ENCODE measurements at regions not wholly inside any gene's neighbourhood (a gene's known extent, or its start where the extent isn't known, plus 50 kb on each side); places are given as distances from the start of the nearest gene placed in this dataset.

- no peaks in the 10 kb centered on the region for H3K27me3 ChIP-seq (ENCODE audit: control insufficient read depth, insufficient read depth, low read length)
- FAIRE-seq (no peak), DNase-seq (ENCODE audit: low read depth) (no peak)
- no peak for TF ChIP-seq CTCF (IDR thresholded peaks at IDR 0.05; ENCODE audit: insufficient read depth, low read length, severe bottlenecking)
- H3K4me3 ChIP-seq (ENCODE audit: low read depth, low read length): no peak overlapping the region
- no peaks in the 10 kb centered on the region for H3K36me3 ChIP-seq (ENCODE audit: control insufficient read depth, insufficient read depth, low read length)
Measured at GRCh38 chr12:30090258-30090657, 306.5 kb upstream of the TMTC1 start.

GRCh38 chr12:30088259-30088995, 304.7 kb upstream of the TMTC1 start:
- TF ChIP-seq CTCF (IDR thresholded peaks at IDR 0.05; ENCODE audit: insufficient read depth, low read length, severe bottlenecking): no peak
- H3K4me3 ChIP-seq (ENCODE audit: low read depth, low read length): no peak overlapping the region
- H3K27me3 ChIP-seq (ENCODE audit: control insufficient read depth, insufficient read depth, low read length): no peaks in the 10 kb centered on the region
- H3K36me3 ChIP-seq (ENCODE audit: control insufficient read depth, insufficient read depth, low read length): no peaks in the 10 kb centered on the region
- no peak for FAIRE-seq
- no peak for DNase-seq (ENCODE audit: low read depth)

GRCh38 chr12:30082381-30082780, 298.6 kb upstream of the TMTC1 start:
- TF ChIP-seq CTCF (IDR thresholded peaks at IDR 0.05; ENCODE audit: insufficient read depth, low read length, severe bottlenecking): no peak
- Histone ChIP-seq H3K27me3 (ENCODE audit: control insufficient read depth, insufficient read depth, low read length) (no peaks in the 10 kb centered on the region), H3K36me3 (ENCODE audit: control insufficient read depth, insufficient read depth, low read length) (no peaks in the 10 kb centered on the region), H3K4me3 (ENCODE audit: low read depth, low read length) (no peak overlapping the region)
- FAIRE-seq (no peak), DNase-seq (ENCODE audit: low read depth) (no peak)

- TF ChIP-seq CTCF (IDR thresholded peaks at IDR 0.05; ENCODE audit: insufficient read depth, low read length, severe bottlenecking): no peak
- FAIRE-seq: no peak
- Histone ChIP-seq H3K27me3 (ENCODE audit: control insufficient read depth, insufficient read depth, low read length) (no peaks in the 10 kb centered on the region), H3K4me3 (ENCODE audit: low read depth, low read length) (no peak overlapping the region), H3K36me3 (ENCODE audit: control insufficient read depth, insufficient read depth, low read length) (no peaks in the 10 kb centered on the region)
- no peak for DNase-seq (ENCODE audit: low read depth)
Measured at GRCh38 chr12:30074916-30075315, 291.2 kb upstream of the TMTC1 start.

GRCh38 chr12:30072824-30073223, 289.1 kb upstream of the TMTC1 start:
- FAIRE-seq (no peak), DNase-seq (ENCODE audit: low read depth) (no peak)
- TF ChIP-seq CTCF (IDR thresholded peaks at IDR 0.05; ENCODE audit: insufficient read depth, low read length, severe bottlenecking): no peak

GRCh38 chr12:30067146-30067545, 283.4 kb upstream of the TMTC1 start:
- DNase-seq (ENCODE audit: low read depth) (peak; percentile 8), FAIRE-seq (peak; percentile 66)
- TF ChIP-seq CTCF (IDR thresholded peaks at IDR 0.05; ENCODE audit: insufficient read depth, low read length, severe bottlenecking): no peak
- Histone ChIP-seq H3K4me3 (ENCODE audit: low read depth, low read length) (no peak overlapping the region), H3K36me3 (ENCODE audit: control insufficient read depth, insufficient read depth, low read length) (no peaks in the 10 kb centered on the region), H3K27me3 (ENCODE audit: control insufficient read depth, insufficient read depth, low read length) (no peaks in the 10 kb centered on the region)

More at GRCh38 chr12:30072824-30073223, 289.1 kb upstream of the TMTC1 start:
- no peaks in the 10 kb centered on the region for H3K27me3 ChIP-seq (ENCODE audit: control insufficient read depth, insufficient read depth, low read length)
- no peaks in the 10 kb centered on the region for H3K36me3 ChIP-seq (ENCODE audit: control insufficient read depth, insufficient read depth, low read length)
- no peak overlapping the region for H3K4me3 ChIP-seq (ENCODE audit: low read depth, low read length)
